ENCODE measurements at regions not wholly inside any gene's neighbourhood (a gene's known extent, or its start where the extent isn't known, plus 50 kb on each side); places are given as distances from the start of the nearest gene placed in this dataset.

- TF ChIP-seq, protein P1, sequence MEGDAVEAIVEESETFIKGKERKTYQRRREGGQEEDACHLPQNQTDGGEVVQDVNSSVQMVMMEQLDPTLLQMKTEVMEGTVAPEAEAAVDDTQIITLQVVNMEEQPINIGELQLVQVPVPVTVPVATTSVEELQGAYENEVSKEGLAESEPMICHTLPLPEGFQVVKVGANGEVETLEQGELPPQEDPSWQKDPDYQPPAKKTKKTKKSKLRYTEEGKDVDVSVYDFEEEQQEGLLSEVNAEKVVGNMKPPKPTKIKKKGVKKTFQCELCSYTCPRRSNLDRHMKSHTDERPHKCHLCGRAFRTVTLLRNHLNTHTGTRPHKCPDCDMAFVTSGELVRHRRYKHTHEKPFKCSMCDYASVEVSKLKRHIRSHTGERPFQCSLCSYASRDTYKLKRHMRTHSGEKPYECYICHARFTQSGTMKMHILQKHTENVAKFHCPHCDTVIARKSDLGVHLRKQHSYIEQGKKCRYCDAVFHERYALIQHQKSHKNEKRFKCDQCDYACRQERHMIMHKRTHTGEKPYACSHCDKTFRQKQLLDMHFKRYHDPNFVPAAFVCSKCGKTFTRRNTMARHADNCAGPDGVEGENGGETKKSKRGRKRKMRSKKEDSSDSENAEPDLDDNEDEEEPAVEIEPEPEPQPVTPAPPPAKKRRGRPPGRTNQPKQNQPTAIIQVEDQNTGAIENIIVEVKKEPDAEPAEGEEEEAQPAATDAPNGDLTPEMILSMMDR (conservative IDR thresholded peaks at IDR 0.05; ENCODE audit: low read depth, low read length): no peak
- TF ChIP-seq EZH2 (IDR thresholded peaks at IDR 0.05; ENCODE audit: borderline replicate concordance, low read depth, low read length, poor library complexity, severe bottlenecking): no peak
Observed at GRCh38 chr6:90803956-90804355, 217.1 kb upstream of the MAP3K7 start.

All from A673 (cell line).